Subcutaneous abdominal adipose tissue (tissue), 5 donors: ENCODE measurements at regions not wholly inside any gene's neighbourhood (a gene's known extent, or its start where the extent isn't known, plus 50 kb on each side); places are given as distances from the start of the nearest gene placed in this dataset.

Experiments
- H3K27ac ChIP-seq: one replicate; pipeline ENCODE4 v1.7.0; 2013; ENCODE audit warnings: low read depth, mild to moderate bottlenecking, inconsistent platforms, low read length, moderate library complexity
- H3K27me3 ChIP-seq, 5 donors: one replicate each; pipeline ENCODE4 v1.7.0; 2013; ENCODE audit warnings: low read length in 5 of 5, inconsistent platforms in 1 of 5; ENCODE audit not compliant: control insufficient read depth in 5 of 5, insufficient read depth in 4 of 5
- H3K36me3 ChIP-seq, 5 donors: one replicate each; pipeline ENCODE4 v1.7.0; 2013; ENCODE audit warnings: low read length in 5 of 5; ENCODE audit not compliant: control insufficient read depth in 5 of 5, insufficient read depth in 5 of 5
- H3K4me1 ChIP-seq, 5 donors: one replicate each; pipeline ENCODE4 v1.7.0; 2013; ENCODE audit warnings: low read length in 5 of 5, mild to moderate bottlenecking in 3 of 5, moderate library complexity in 1 of 5; ENCODE audit not compliant: control insufficient read depth in 5 of 5, insufficient read depth in 5 of 5
- H3K4me3 ChIP-seq, 5 donors: one replicate each; pipeline ENCODE4 v1.7.0; 2013; ENCODE audit warnings: low read length in 5 of 5, low read depth in 1 of 5
- H3K9ac ChIP-seq, 5 donors: one replicate each; pipeline ENCODE4 v1.7.0; 2013; ENCODE audit warnings: low read length in 5 of 5, mild to moderate bottlenecking in 4 of 5, moderate library complexity in 3 of 5
- H3K9me3 ChIP-seq, 5 donors: one replicate each; pipeline ENCODE4 v1.7.0; 2013; ENCODE audit warnings: low read length in 5 of 5; ENCODE audit not compliant: control insufficient read depth in 5 of 5
- donor health status: healthy.
- donor health status: healthy.
- donor health status: healthy.
- donor health status: healthy.
- donor health status: healthy.

- H3K9me3 ChIP-seq, result no peaks in the 10 kb centered on the region
- H3K36me3 ChIP-seq, result no peaks in the 10 kb centered on the region
- no peak overlapping the region for H3K4me3 ChIP-seq
- no peaks in the 10 kb centered on the region for H3K27me3 ChIP-seq
- no peak overlapping the region for H3K9ac ChIP-seq
- no peak overlapping the region for H3K27ac ChIP-seq
- peaks cover 0 to 22% (median 4%) of the 10 kb centered on the region in 5 donors for H3K4me1 ChIP-seq
These were observed 372.7 kb upstream of the ID2 start for GRCh38 chr2:8309131-8309530.

GRCh38 chr2:8310557-8311455 is 371.1 kb upstream of the ID2 start:
- H3K36me3 ChIP-seq, result no peaks in the 10 kb centered on the region
- no peak overlapping the region for H3K9ac ChIP-seq
- H3K9me3 ChIP-seq, result no peaks in the 10 kb centered on the region
- no peaks in the 10 kb centered on the region for H3K27me3 ChIP-seq
- H3K4me1 ChIP-seq, result peaks cover 0 to 20% (median 4%) of the 10 kb centered on the region in 5 donors
- H3K27ac ChIP-seq, result no peak overlapping the region
- no peak overlapping the region for H3K4me3 ChIP-seq

DNA sequence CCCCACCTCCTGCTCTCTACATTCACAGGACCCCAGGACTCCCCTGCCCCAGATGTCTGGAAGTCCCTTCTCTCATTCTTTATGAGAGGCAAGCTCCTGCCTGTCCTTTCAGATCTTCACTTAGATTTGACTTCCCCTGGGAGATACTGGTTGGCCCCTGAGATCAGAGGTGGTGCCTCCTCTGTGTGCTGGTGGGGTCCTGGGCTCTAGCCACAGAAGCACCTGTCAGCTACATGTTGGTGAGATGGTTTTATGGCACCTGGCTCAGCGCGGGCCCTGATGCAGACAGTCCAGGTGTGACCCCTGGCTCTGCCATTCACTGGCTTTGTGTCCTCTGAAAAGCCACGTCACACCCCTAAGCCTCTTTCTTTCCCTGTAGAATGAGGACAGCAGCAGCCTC is 369.6 kb upstream of the ID2 start:
- Histone ChIP-seq H3K9ac (no peak overlapping the region), H3K4me3 (no peak overlapping the region), H3K27me3 (peaks cover 0 to 2% (median 0%) of the 10 kb centered on the region in 5 donors), H3K9me3 (no peaks in the 10 kb centered on the region), H3K36me3 (no peaks in the 10 kb centered on the region), H3K4me1 (peaks cover 0 to 20% (median 4%) of the 10 kb centered on the region in 5 donors), H3K27ac (no peak overlapping the region)

DNA sequence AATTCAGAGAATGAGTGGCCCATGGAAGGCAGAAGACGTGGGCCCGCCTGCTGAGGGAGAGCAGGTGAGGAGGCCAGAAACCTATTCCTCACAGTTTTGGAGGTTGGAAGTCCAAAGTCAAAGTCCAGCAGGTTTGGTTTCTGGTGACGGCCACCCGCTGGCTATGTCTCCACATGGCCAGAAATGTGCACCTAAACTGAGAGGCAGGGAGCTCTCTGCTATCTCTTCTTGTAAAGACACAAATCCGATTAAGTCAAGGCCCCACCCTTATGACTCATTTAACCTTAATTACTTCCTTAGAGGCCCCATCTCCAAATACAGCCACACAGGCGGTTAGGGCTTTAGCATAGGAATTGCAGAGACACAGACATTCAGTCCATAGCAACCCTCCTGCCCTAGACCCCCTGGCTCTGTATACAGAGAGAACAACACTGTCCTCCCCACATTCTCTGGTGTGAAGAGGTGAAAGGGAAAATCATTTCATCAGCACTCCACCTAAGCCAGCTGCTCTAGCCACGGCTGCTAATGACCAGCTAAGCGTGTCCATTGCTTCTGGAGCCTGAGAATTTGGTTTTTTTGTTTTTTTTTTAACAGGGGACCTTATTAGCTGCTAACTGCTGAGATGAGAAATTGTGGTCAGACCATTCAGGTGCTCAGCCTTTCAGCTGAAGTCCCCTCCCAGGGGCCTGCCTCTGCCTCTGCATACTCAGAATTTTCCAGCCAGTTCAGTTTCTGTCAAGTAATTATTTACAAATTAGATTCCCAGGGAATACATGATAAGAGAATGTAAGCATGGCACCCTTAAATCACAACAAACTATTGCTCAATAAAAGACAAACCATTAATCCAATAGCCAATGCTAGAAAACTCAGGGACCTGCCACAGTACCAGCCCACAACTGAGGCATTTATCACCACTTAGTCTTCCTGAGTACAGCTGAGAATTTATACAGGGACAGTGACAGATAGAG is 368.7 kb upstream of the ID2 start:
- Histone ChIP-seq H3K36me3 (no peaks in the 10 kb centered on the region), H3K4me1 (peaks cover 0 to 20% (median 4%) of the 10 kb centered on the region in 5 donors), H3K9ac (no peak overlapping the region), H3K27ac (no peak overlapping the region), H3K27me3 (peaks cover 0 to 2% (median 0%) of the 10 kb centered on the region in 5 donors), H3K9me3 (no peaks in the 10 kb centered on the region), H3K4me3 (no peak overlapping the region)

GRCh38 chr2:8314063-8314462 is 367.8 kb upstream of the ID2 start:
- H3K27ac ChIP-seq, result no peak overlapping the region
- H3K4me1 ChIP-seq, result peaks cover 0 to 16% (median 4%) of the 10 kb centered on the region in 5 donors
- H3K9ac ChIP-seq, result no peak overlapping the region
- H3K4me3 ChIP-seq, result no peak overlapping the region
- no peaks in the 10 kb centered on the region for H3K9me3 ChIP-seq
- H3K36me3 ChIP-seq, result no peaks in the 10 kb centered on the region
- H3K27me3 ChIP-seq, result peaks cover 0 to 2% (median 0%) of the 10 kb centered on the region in 5 donors

DNA sequence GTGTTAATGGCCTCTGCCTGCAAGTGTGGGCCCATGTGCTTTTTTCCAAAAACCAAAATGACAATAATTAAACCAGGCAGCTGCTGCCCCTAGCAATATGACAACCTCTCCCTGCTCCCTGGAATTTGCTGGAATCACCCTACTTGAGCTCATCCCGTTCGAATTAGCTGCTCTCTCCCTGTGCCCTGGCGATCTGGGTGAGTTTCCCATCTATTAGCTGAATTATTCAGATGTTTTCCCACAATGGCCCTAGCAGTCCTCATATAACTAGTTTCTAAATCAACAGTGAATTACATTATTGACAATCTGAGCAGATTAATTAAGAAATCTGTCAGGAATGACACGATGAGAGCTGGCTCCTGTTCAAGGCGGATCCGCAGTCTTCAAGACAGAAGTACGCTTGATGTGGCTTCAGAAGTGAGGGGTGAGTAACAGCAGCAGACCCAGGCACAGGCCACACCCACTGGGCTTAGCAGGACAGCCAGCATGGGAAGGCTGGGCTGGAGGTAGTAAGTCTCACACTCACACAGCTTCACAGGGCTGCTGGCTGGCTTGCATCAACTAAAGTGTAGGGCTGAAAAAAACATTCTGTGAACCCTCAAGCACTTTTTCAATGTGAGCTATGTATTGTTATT is 366.2 kb upstream of the ID2 start:
- peaks cover 0 to 9% (median 0%) of the 10 kb centered on the region in 5 donors for H3K4me1 ChIP-seq
- H3K9me3 ChIP-seq, result no peaks in the 10 kb centered on the region
- H3K9ac ChIP-seq, result no peak overlapping the region
- no peak overlapping the region for H3K27ac ChIP-seq
- no peak overlapping the region for H3K4me3 ChIP-seq
- H3K27me3 ChIP-seq, result peaks cover 0 to 2% (median 0%) of the 10 kb centered on the region in 5 donors
- H3K36me3 ChIP-seq, result no peaks in the 10 kb centered on the region

GRCh38 chr2:8316356-8316755 is 365.5 kb upstream of the ID2 start:
- H3K4me3 ChIP-seq, result no peak overlapping the region
- no peaks in the 10 kb centered on the region for H3K36me3 ChIP-seq
- H3K9ac ChIP-seq, result no peak overlapping the region
- H3K4me1 ChIP-seq, result peaks cover 0 to 4% (median 0%) of the 10 kb centered on the region in 5 donors
- no peak overlapping the region for H3K27ac ChIP-seq
- peaks cover 0 to 2% (median 0%) of the 10 kb centered on the region in 5 donors for H3K27me3 ChIP-seq
- no peaks in the 10 kb centered on the region for H3K9me3 ChIP-seq

DNA sequence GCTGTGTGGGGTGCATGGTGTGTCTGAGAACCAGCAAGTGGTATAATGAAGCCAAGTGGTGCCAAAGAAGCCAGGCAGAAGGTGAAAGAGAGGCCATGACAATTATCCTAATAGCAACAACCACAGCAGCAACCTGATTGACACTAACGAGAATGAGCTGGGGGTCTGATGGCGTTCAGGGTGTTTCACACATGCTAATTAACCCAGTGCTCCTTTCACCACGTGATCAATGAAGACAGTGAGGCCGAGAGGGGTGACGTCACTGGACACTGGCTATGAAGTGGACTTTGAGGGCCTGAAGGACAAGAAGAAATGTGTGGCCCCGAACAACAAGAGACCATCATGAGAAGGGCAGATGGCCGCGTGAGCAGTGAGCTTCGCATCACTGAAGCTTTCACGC is 364.4 kb upstream of the ID2 start:
- Histone ChIP-seq H3K4me3 (no peak overlapping the region), H3K4me1 (peaks cover 0 to 4% (median 0%) of the 10 kb centered on the region in 5 donors), H3K9me3 (no peaks in the 10 kb centered on the region), H3K27ac (no peak overlapping the region), H3K27me3 (peaks cover 0 to 2% (median 0%) of the 10 kb centered on the region in 5 donors), H3K36me3 (no peaks in the 10 kb centered on the region), H3K9ac (no peak overlapping the region)

DNA sequence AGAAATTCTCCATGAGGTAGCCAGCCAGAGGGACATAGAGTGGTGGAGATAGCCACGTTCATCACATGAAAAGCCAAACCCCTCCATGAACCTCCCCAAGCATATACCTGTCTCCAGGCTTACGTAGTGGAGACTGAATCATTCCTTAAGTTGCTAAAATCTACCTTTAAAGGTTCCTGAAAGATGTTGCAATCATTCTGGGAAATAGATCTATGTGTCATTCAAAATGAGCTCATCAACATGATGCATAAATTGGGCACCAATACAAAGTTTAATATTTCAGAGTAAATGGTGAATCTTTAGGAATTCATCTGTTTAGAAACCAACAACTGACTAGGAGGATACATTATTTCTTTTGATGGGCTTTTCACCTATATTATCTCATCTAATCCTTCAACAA is 362.6 kb upstream of the ID2 start:
- Histone ChIP-seq H3K27me3 (peaks cover 0 to 2% (median 0%) of the 10 kb centered on the region in 5 donors), H3K27ac (no peak overlapping the region), H3K9me3 (no peaks in the 10 kb centered on the region), H3K9ac (no peak overlapping the region), H3K4me3 (no peak overlapping the region), H3K36me3 (no peaks in the 10 kb centered on the region), H3K4me1 (no peaks in the 10 kb centered on the region)
